WI38 (cell line): ENCODE measurements at regions not wholly inside any gene's neighbourhood (a gene's known extent, or its start where the extent isn't known, plus 50 kb on each side); places are given as distances from the start of the nearest gene placed in this dataset.
"Not testable (repeated sequence)": the region's sequence is repeated elsewhere in the genome, so short reads cannot be mapped to it uniquely, and the experiment has no call there.

Experiments used
- H3K4me3 ChIP-seq: 2 replicates; pipeline ENCODE4 v1.5.1; 2011; ENCODE audit warnings: low read depth, mild to moderate bottlenecking, control low read depth, low read length
- CTCF ChIP-seq: IDR thresholded peaks from 2 replicates; pipeline ENCODE4 v1.5.1; 2012; ENCODE audit warnings: low read depth, mild to moderate bottlenecking, control low read depth, low read length

DNA sequence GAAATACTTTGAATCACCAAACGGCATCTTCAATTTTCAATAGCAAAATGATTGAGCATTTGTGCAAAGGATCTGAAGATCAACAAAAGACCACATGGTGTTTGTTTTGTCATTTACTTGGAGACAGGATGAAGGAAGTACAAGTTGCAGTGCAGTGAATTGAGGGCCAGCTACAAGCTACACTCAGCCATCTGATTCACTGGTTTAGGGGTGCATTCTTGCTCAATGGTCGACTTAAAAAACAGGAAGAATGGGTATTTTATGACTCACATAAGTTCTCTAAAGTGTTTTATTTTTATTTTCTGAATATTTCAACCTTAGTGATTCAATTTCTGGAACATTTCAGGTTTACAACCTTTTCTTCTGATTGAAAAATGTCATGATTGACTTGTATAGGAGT is 412.1 kb upstream of the ADAMTSL1 start:
- TF ChIP-seq CTCF: no peak
- no peak overlapping the region for H3K4me3 ChIP-seq

DNA sequence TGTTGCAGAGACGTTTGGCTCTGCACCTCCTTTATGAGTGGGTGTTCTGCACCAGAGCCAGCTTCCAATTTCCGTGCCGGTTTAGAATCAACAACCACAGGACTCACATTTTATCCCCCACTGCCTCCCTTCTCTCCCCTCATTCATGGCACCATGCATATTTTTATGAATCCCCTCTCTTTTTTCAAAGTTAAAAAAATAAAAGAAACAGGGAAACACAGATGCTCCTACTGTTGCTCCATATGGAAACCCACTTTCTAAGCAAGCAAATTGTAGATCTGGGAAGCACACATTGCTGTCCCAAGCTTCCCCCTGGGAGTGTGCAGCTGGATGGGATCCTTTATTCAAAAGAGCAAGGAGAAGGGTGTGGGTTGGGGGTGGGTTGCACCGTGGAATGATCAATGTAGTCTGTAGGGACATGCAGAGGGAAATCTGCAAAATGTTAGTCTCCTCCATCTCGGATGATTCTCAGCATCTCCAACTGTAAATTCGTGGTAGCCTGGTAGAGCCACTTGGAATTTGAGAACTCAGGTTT is 410.0 kb upstream of the ADAMTSL1 start:
- H3K4me3 ChIP-seq: no peak overlapping the region
- no peak for TF ChIP-seq CTCF

- H3K4me3 ChIP-seq: not testable (repeated sequence)
These were observed 407.3 kb upstream of the ADAMTSL1 start for GRCh38 chr9:18066608-18067007.

DNA sequence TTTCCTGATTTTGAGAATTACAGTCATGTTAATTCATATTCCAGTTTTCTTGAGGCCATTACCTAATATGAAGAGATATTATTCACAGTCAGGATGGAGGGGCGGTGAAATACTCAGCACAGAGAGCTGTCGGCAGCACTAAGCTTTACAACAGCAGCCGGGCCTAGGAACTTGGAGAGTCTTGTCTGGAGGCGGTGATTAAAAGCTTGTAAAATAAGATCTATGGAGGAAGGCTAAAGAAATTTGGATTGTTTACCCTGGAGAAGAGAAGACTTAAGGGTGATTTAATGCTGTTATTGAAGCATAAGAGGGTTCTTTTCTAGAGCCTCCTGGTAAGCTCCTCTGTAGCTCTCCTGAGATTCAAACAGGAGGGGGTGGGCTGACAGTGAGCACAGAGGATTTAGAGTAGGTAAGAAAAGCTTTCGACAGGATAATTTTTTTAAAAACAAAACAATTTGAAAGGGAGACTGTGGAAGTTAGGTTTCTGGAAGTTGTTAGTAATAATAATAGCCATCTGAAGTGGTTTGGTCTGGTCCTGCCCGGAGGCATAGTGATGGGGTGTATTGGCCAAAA is 406.3 kb upstream of the ADAMTSL1 start:
- no peak for TF ChIP-seq CTCF
- no peak overlapping the region for H3K4me3 ChIP-seq

GRCh38 chr9:18068900-18069299 is 405.1 kb upstream of the ADAMTSL1 start:
- H3K4me3 ChIP-seq: no peak overlapping the region
- no peak for TF ChIP-seq CTCF

- TF ChIP-seq CTCF: no peak
- no peak overlapping the region for H3K4me3 ChIP-seq
These were observed 402.3 kb upstream of the ADAMTSL1 start for GRCh38 chr9:18071651-18072060.

DNA sequence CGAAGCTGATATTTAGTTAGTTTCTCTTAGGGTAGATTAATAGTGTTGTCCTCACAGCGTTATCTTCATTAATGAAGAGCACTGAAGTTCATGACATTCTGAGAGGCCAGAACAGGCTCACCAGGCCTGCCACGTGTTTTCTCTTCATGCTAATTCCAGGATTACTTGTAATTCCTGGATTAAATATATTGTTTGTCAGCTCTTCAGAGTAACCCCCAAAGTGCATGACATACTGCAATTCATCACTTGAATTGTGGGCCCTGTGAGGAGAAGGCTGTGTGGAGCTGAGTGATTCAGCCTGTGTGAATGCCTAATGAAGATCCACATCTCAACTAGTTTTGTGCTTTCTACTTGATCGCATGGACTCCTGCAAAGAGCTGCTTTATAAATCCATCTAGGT is 401.0 kb upstream of the ADAMTSL1 start:
- no peak for TF ChIP-seq CTCF
- no peak overlapping the region for H3K4me3 ChIP-seq

GRCh38 chr9:18074041-18074440 is 399.9 kb upstream of the ADAMTSL1 start:
- H3K4me3 ChIP-seq: no peak overlapping the region
- TF ChIP-seq CTCF: no peak
